ENCODE measurements at regions not wholly inside any gene's neighbourhood (a gene's known extent, or its start where the extent isn't known, plus 50 kb on each side); places are given as distances from the start of the nearest gene placed in this dataset.

- no peaks in the 10 kb centered on the region for H3K9me3 Mint-ChIP-seq
- no peaks in the 10 kb centered on the region for H3K27me3 Mint-ChIP-seq
- ChIA-PET POLR2A (no interaction called here), CTCF (no interaction called here)
- DNase-seq (no peak), ATAC-seq (ENCODE audit: low read depth) (no peak)
- peaks cover 25% of the 10 kb centered on the region for H3K4me1 Mint-ChIP-seq
- intact Hi-C loops (cut with micrococcal nuclease) = no loop called here
- no peak overlapping the region for H3K4me3 Mint-ChIP-seq
- TF ChIP-seq, protein P1, sequence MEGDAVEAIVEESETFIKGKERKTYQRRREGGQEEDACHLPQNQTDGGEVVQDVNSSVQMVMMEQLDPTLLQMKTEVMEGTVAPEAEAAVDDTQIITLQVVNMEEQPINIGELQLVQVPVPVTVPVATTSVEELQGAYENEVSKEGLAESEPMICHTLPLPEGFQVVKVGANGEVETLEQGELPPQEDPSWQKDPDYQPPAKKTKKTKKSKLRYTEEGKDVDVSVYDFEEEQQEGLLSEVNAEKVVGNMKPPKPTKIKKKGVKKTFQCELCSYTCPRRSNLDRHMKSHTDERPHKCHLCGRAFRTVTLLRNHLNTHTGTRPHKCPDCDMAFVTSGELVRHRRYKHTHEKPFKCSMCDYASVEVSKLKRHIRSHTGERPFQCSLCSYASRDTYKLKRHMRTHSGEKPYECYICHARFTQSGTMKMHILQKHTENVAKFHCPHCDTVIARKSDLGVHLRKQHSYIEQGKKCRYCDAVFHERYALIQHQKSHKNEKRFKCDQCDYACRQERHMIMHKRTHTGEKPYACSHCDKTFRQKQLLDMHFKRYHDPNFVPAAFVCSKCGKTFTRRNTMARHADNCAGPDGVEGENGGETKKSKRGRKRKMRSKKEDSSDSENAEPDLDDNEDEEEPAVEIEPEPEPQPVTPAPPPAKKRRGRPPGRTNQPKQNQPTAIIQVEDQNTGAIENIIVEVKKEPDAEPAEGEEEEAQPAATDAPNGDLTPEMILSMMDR (IDR thresholded peaks at IDR 0.05) = no peak
- no peak overlapping the region for H3K27ac Mint-ChIP-seq
- H3K36me3 Mint-ChIP-seq (ENCODE audit: low read depth) = no peaks in the 10 kb centered on the region
These were observed 507.8 kb downstream of the CD83 start for GRCh38 chr6:14625173-14625895.

GRCh38 chr6:14626556-14626955 lies 509.0 kb downstream of the CD83 start:
- H3K4me1 Mint-ChIP-seq = peaks cover 15% of the 10 kb centered on the region
- intact Hi-C loops (cut with micrococcal nuclease) = no loop called here
- TF ChIP-seq, protein P1 (IDR thresholded peaks at IDR 0.05) = no peak
- no peaks in the 10 kb centered on the region for H3K27me3 Mint-ChIP-seq
- DNase-seq (no peak), ATAC-seq (ENCODE audit: low read depth) (no peak)
- no peaks in the 10 kb centered on the region for H3K9me3 Mint-ChIP-seq
- no peaks in the 10 kb centered on the region for H3K36me3 Mint-ChIP-seq (ENCODE audit: low read depth)
- ChIA-PET CTCF (no interaction called here), POLR2A (no interaction called here)
- H3K27ac Mint-ChIP-seq = no peak overlapping the region
- no peak overlapping the region for H3K4me3 Mint-ChIP-seq

GRCh38 chr6:14630016-14630415 lies 512.4 kb downstream of the CD83 start:
- Mint-ChIP-seq H3K27me3 (no peaks in the 10 kb centered on the region), H3K4me1 (peaks cover 23% of the 10 kb centered on the region), H3K27ac (no peak overlapping the region), H3K9me3 (no peaks in the 10 kb centered on the region), H3K36me3 (ENCODE audit: low read depth) (no peaks in the 10 kb centered on the region), H3K4me3 (no peak overlapping the region)
- no peak for ATAC-seq (ENCODE audit: low read depth)
- no peak for DNase-seq
- TF ChIP-seq, protein P1 (IDR thresholded peaks at IDR 0.05) = no peak
- POLR2A ChIA-PET = no interaction called here
- CTCF ChIA-PET = no interaction called here
- intact Hi-C loops (cut with micrococcal nuclease) = loop anchor here (10.0 kb wide), 1 partner anchor 615 kb away; the partner anchor contains the start of gene JARID2

GRCh38 chr6:14633479-14633878 lies 515.9 kb downstream of the CD83 start:
- ChIA-PET CTCF (no interaction called here), POLR2A (no interaction called here)
- Mint-ChIP-seq H3K4me1 (peaks cover 58% of the 10 kb centered on the region), H3K27me3 (no peaks in the 10 kb centered on the region), H3K9me3 (no peaks in the 10 kb centered on the region), H3K4me3 (no peak overlapping the region), H3K27ac (no peak overlapping the region), H3K36me3 (ENCODE audit: low read depth) (no peaks in the 10 kb centered on the region)
- no peak for DNase-seq
- intact Hi-C loops (cut with micrococcal nuclease) = loop anchor here (10.0 kb wide), 1 partner anchor 611 kb away; the partner anchor contains the start of gene JARID2
- TF ChIP-seq, protein P1 (IDR thresholded peaks at IDR 0.05) = no peak
- ATAC-seq (ENCODE audit: low read depth) = no peak

- TF ChIP-seq, protein P1 (IDR thresholded peaks at IDR 0.05) = no peak
- Mint-ChIP-seq H3K27me3 (no peaks in the 10 kb centered on the region), H3K4me1 (peaks cover 64% of the 10 kb centered on the region), H3K36me3 (ENCODE audit: low read depth) (no peaks in the 10 kb centered on the region), H3K4me3 (no peak overlapping the region), H3K27ac (peak overlapping the region; percentile 91), H3K9me3 (no peaks in the 10 kb centered on the region)
- ChIA-PET CTCF (no interaction called here), POLR2A (no interaction called here)
- no peak for ATAC-seq (ENCODE audit: low read depth)
- no peak for DNase-seq
- intact Hi-C loops (cut with micrococcal nuclease) = loop anchor here (10.0 kb wide), 1 partner anchor 611 kb away; the partner anchor contains the start of gene JARID2
These were observed 516.5 kb downstream of the CD83 start for GRCh38 chr6:14634072-14634471.

Measured in activated B cell treated with CpG ODN at 0.5 μM for 24 hours (primary cell).